DND-41 (cell line): ENCODE measurements at regions not wholly inside any gene's neighbourhood (a gene's known extent, or its start where the extent isn't known, plus 50 kb on each side); places are given as distances from the start of the nearest gene placed in this dataset.

Experiments used
- ATAC-seq: fragments of 200-7000 bp; cut with Tn5 transposase; 3 replicates; pipeline ENCODE4 v1.9.1; 2021; ENCODE audit warnings: low read depth; ENCODE audit not compliant: insufficient read depth
- DNase-seq: peaks from one replicate; pipeline ENCODE4 v3.0.0-alpha.2; 2020
- H2AFZ ChIP-seq: 2 replicates; pipeline ENCODE4 v1.6.0; 2012; ENCODE audit warnings: low read depth, low read length
- H3K27ac ChIP-seq: 2 replicates; pipeline ENCODE4 v1.5.1; 2012; ENCODE audit warnings: low read length, inconsistent platforms
- H3K27me3 ChIP-seq: fragments of 200-600 bp; sonication (generic); 2 replicates; pipeline ENCODE4 v1.6.0; 2012; ENCODE audit warnings: low read length, mild to moderate bottlenecking, inconsistent platforms; ENCODE audit not compliant: insufficient read depth, poor library complexity
- H3K36me3 ChIP-seq: 2 replicates; pipeline ENCODE4 v1.5.1; 2012; ENCODE audit warnings: low read length, inconsistent platforms; ENCODE audit not compliant: insufficient read depth
- H3K4me1 ChIP-seq: 2 replicates; pipeline ENCODE4 v1.5.1; 2012; ENCODE audit warnings: mild to moderate bottlenecking, low read length; ENCODE audit not compliant: insufficient read depth
- H3K4me2 ChIP-seq: 2 replicates; pipeline ENCODE4 v1.6.0; 2012; ENCODE audit warnings: mild to moderate bottlenecking, moderate library complexity, low read length, inconsistent platforms; ENCODE audit not compliant: insufficient read depth
- H3K4me3 ChIP-seq, 2 experiments: fragments of 200-600 bp in 1 of 2; shearing (Covaris generic) in 1 of 2; 2 replicates each; pipeline ENCODE4 v1.5.1; 2012 to 2016; ENCODE audit warnings: inconsistent platforms in 2 of 2, low read length in 2 of 2, mild to moderate bottlenecking in 2 of 2, low read depth in 1 of 2, moderate library complexity in 1 of 2
- H3K79me2 ChIP-seq: 2 replicates; pipeline ENCODE4 v1.6.0; 2012; ENCODE audit warnings: low read length, inconsistent platforms; ENCODE audit not compliant: insufficient read depth
- H3K9ac ChIP-seq: 2 replicates; pipeline ENCODE4 v1.6.0; 2012; ENCODE audit warnings: low read depth, mild to moderate bottlenecking, inconsistent platforms, low read length, moderate library complexity
- H3K9me3 ChIP-seq: 2 replicates; pipeline ENCODE4 v1.5.1; 2012; ENCODE audit warnings: low read length, moderate library complexity, mild to moderate bottlenecking, inconsistent platforms; ENCODE audit not compliant: insufficient read depth, severe bottlenecking
- H4K20me1 ChIP-seq: 2 replicates; pipeline ENCODE4 v1.6.0; 2012; ENCODE audit warnings: low read length; ENCODE audit not compliant: insufficient read depth
- CTCF ChIP-seq: IDR thresholded peaks from 2 replicates; pipeline ENCODE4 v1.5.1; 2012; ENCODE audit warnings: borderline replicate concordance, low read length, moderate library complexity, mild to moderate bottlenecking; ENCODE audit not compliant: poor library complexity, severe bottlenecking; ENCODE audit errors: extremely low read depth
- EZH2 ChIP-seq: IDR thresholded peaks from 3 replicates; pipeline ENCODE4 v1.6.1; 2012; ENCODE audit warnings: borderline replicate concordance, low read depth, mild to moderate bottlenecking, moderate library complexity, low read length, inconsistent platforms; ENCODE audit not compliant: severe bottlenecking

- no peak for TF ChIP-seq EZH2
- no peak for TF ChIP-seq CTCF
- no peaks in the 10 kb centered on the region for H4K20me1 ChIP-seq
- H3K79me2 ChIP-seq, result no peaks in the 10 kb centered on the region
- DNase-seq, result no peak
- H3K4me2 ChIP-seq, result no peak overlapping the region
- no peak for ATAC-seq
- H3K36me3 ChIP-seq, result no peaks in the 10 kb centered on the region
- no peaks in the 10 kb centered on the region for H3K4me1 ChIP-seq
- H3K27me3 ChIP-seq, result peaks cover 25% of the 10 kb centered on the region
- H2AFZ ChIP-seq, result no peak overlapping the region
- no peak overlapping the region for H3K9ac ChIP-seq
- no peaks in the 10 kb centered on the region for H3K9me3 ChIP-seq
- no peak overlapping the region for H3K4me3 ChIP-seq
- no peak overlapping the region for H3K27ac ChIP-seq
These were observed 67.9 kb upstream of the EPCAM start for GRCh38 chr2:47301277-47301618.

- H3K36me3 ChIP-seq, result no peaks in the 10 kb centered on the region
- H3K27ac ChIP-seq, result no peak overlapping the region
- no peaks in the 10 kb centered on the region for H3K9me3 ChIP-seq
- no peak; the same call in 2 of the 3 replicates for ATAC-seq
- H3K79me2 ChIP-seq, result no peaks in the 10 kb centered on the region
- no peak for DNase-seq
- no peak overlapping the region for H3K4me3 ChIP-seq
- no peak overlapping the region for H2AFZ ChIP-seq
- no peak for TF ChIP-seq EZH2
- TF ChIP-seq CTCF, result no peak
- no peak overlapping the region for H3K9ac ChIP-seq
- H3K4me1 ChIP-seq, result no peaks in the 10 kb centered on the region
- H3K4me2 ChIP-seq, result no peak overlapping the region
- H3K27me3 ChIP-seq, result peaks cover 25% of the 10 kb centered on the region
- no peaks in the 10 kb centered on the region for H4K20me1 ChIP-seq
These were observed 68.4 kb upstream of the EPCAM start for GRCh38 chr2:47300609-47301276.

- H3K4me1 ChIP-seq, result no peaks in the 10 kb centered on the region
- ATAC-seq, result no peak
- no peak overlapping the region for H3K27ac ChIP-seq
These were observed 69.0 kb upstream of the EPCAM start for GRCh38 chr2:47300081-47300480.

More at GRCh38 chr2:47300081-47300480, 69.0 kb upstream of the EPCAM start:
- Histone ChIP-seq H2AFZ (no peak overlapping the region), H3K27me3 (peaks cover 23% of the 10 kb centered on the region), H3K4me3 (no peak overlapping the region), H3K4me2 (no peak overlapping the region), H3K36me3 (no peaks in the 10 kb centered on the region), H4K20me1 (no peaks in the 10 kb centered on the region), H3K9me3 (no peaks in the 10 kb centered on the region), H3K79me2 (no peaks in the 10 kb centered on the region), H3K9ac (no peak overlapping the region)
- DNase-seq, result no peak
- TF ChIP-seq EZH2, result no peak
- TF ChIP-seq CTCF, result no peak
